Head of caudate nucleus (tissue), 42 donors: ENCODE measurements at regions not wholly inside any gene's neighbourhood (a gene's known extent, or its start where the extent isn't known, plus 50 kb on each side); places are given as distances from the start of the nearest gene placed in this dataset.
A peak's percentile ranks its signal among the peaks of the same experiment; 100 is the strongest.
"Not testable (repeated sequence)": the region's sequence is repeated elsewhere in the genome, so short reads cannot be mapped to it uniquely, and the experiment has no call there.

ENCODE experiments used
- DNase-seq, 42 donors: peaks; one replicate each; pipeline versions ENCODE4 v3.0.0 to v3.0.0-alpha.2; 2020 to 2021; ENCODE audit warnings: mixed read lengths in 7 of 42
- intact Hi-C: fragments of 100-400 bp; cut with DNase I; formaldehyde crosslinking; loops from one replicate; pipeline ENCODE4 v1.15.0; 2022

DNA sequence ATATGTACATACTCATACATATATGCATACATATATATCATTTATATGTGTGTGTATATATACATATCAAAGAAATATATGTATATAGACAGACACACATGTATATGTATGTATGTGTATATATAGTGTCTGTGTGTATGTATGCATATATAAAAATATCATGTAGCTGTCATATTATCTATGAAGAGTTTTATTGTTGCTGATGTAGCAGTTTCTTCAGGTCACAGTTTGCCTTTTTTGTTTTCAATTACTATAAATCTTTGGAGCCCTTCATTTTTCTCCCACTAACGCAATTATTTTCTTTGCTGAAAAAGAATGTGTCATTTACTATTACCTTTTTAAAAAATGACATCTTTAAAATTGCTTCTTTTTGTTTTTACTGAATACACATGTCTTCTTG lies 904.5 kb downstream of the PLA2G4A start:
- DNase-seq = no peak

DNA sequence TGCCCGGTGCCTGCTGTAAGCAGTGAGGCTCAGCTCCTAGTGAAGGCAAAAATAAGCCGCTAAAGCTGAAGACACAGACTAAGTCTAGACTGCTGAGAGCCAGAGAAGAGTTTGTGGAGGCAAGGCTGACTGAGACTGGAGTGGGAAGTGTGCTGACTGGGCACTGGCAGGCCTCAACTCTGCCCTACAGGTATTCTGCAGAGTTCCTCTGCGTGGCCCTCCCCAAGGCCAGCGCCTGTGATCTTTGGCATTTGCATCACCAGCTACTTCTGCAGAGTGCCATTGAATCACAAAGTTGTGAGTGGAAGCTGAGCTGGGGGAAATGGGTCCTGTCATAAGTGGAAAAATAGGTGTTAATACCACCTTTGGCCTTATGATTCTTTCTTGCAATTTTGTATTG lies 905.7 kb downstream of the PLA2G4A start:
- no peak for DNase-seq
- intact Hi-C loops = no loop called here

More for the DNA sequence above, 904.5 kb downstream of the PLA2G4A start:
- intact Hi-C loops = no loop called here

DNA sequence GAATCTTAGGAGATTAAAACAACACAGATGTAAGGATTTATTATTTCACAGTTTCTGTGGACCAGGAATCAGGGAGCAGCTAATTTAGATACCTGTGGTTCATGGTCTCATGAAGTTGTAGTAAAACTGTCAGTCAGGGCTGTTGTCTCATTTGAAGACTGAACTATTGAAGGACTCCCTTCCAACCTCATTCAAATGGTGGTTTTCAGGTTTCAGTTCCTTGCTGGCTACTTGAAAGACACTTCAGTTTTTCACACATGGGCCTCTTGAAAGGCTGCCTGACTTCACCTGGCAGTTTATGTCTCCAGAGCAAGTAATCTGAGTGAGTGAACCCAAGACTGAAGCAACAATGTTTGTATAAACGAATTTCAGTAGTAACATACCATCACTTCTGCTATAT lies 915.9 kb downstream of the PLA2G4A start:
- intact Hi-C loops = no loop called here
- no peak for DNase-seq

DNA sequence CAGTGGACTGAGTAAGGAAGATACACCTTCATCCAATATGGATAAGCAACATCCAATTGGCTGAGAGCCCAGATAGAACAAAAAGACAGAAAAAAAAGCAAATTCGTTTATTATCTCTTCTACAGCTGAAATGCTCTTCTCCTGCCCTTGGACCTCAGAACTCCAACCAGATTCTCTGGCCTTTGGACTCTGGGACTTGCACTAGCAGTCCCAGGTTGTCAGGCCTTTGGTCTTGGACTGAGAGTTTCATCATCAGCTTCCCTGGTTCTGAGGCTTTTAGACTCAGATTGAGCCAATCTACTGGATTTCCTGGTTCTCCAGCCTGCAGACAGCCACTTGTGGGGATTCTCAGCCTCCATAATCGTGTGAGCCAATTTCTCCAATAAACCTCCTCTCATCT lies 926.8 kb downstream of the PLA2G4A start:
- intact Hi-C loops = no loop called here

DNA sequence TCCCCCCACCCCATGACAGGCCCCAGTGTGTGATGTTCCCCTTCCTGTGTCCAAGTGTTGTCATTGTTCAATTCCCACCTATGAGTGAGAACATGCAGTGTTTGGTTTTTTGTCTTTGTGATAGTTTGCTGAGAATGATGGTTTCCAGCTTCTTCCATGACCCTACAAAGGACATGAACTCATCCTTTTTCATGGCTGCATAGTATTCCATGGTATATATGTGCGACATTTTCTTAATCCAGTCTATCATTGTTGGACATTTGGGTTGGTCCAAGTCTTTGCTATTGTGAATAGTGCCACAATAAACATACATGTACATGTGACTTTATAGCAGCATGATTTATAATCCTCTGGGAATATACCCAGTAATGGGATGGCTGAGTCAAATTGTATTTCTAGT lies 927.9 kb downstream of the PLA2G4A start:
- DNase-seq, intact Hi-C loops: not testable (repeated sequence)

More for the DNA sequence above, 926.8 kb downstream of the PLA2G4A start:
- DNase-seq = no peak

DNA sequence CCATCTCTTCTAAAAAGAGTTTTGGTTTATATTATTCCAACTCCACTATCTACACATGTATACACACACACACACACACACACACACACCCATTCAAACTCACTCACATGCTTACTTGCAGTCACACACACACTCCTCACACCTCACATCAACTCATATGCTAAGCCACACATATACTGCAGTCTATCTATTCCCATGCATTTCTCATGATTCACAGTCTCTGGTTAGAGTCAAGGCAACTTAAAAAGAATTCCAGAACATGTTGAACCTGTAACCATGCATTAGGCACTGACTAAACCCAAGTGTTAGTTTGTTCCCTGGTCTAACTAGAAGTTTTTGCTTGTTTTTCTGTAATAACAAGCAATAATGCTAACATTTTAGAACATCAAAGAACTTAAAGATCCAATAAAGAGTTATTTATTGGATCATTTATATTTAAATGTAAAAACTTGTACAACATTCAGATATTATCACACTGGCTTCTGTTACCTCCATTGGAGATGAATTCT lies 931.1 kb downstream of the PLA2G4A start:
- no peak for DNase-seq

DNA sequence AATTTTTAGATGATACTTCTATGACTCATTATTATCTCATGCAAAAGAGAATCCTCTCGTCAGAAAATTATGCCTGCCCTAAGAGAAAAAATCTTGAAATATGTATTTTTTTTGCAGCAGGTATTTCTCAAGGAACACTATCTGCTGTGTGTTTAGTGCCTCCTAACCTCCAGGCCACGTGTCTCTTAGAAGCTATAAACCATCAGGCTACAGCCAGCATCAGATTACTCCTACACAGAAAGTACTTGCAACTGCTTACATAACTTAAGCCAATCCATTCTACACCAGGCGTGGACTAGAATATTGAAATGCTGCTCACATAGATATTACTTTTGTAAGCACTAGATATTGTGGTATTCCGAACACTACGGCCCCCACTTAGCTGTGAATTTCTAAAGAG lies 933.4 kb downstream of the PLA2G4A start:
- DNase-seq = peak in 1 of 42 donors; percentile 7
- intact Hi-C loops = no loop called here

More for the DNA sequence above, 931.1 kb downstream of the PLA2G4A start:
- intact Hi-C loops = no loop called here

DNA sequence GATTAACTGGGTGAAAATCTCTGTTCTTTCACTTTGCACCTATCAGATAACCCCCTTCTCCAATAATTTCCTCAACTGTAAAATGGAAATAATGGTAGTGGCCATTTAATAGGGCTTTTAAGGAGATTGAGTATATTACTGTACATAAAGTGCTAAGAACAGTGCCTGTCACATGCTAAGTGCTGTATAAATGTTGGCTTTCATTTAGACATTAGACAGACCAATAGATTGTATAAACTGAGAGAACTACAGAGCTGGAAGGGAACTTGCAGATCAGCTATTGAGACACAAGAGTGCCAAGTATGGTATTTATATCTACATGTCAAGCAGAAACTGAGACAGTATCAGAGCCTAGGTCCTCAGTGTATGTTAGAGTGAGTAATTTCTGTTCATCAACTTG lies 934.7 kb downstream of the PLA2G4A start:
- intact Hi-C loops = no loop called here
- no peak for DNase-seq

DNA sequence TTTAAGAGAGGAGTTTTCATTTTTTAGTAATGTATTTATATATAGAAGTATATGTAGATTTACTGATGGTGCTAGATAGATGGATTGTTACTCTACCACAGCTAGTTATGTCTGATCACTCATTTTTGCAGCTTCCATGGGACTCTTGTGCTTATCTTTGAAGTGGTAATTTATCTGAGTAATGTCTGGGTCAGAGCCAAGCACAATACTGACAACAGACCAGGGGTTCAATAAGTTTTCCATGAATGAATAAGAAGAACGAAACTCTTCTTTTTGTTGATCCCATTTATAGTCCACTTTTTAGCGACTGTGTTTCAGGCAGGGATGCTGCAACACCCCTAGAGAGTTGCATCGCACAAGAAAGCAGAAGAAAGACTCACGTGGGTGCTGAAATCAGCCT lies 935.2 kb downstream of the PLA2G4A start:
- intact Hi-C loops = no loop called here
- DNase-seq = no peak

DNA sequence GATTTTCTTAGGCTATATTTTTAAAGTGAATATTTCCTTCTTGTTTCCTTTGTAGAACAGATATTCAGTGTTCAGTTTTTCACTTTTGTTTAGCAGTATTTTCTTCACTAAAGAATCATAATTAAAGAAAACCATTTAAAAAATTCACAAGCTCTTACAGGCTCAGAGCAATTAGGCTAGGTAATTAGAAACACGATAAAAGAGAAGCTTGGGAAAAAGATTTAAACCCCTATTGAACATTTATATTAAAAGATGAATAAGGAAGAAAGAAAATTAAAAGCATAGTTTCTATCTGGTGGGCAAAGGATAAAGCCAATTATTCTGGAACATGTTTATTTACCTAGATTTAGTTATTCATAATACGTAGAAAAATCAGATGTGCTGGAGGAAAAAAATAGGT lies 942.6 kb downstream of the PLA2G4A start:
- DNase-seq = no peak
- intact Hi-C loops = no loop called here

DNA sequence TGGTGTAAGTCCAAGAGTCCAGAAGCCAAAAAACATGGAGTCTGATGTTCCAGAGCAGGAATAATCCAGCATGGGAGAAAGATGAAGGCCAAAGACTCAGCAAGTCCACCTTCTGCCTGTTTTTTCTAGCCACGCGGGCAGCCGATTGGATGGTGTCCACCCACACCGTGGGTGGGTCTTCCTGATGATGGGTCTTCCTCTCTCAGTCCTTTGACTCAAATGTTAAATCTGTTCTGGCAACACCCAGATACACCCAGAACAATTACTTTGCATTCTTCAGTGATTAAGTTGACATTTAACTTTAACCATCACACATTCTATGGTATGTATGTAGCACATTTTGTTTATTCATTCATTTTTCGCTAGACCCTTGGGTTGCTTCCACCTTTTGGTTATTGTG lies 944.4 kb downstream of the PLA2G4A start:
- DNase-seq = no peak
- intact Hi-C loops = no loop called here

DNA sequence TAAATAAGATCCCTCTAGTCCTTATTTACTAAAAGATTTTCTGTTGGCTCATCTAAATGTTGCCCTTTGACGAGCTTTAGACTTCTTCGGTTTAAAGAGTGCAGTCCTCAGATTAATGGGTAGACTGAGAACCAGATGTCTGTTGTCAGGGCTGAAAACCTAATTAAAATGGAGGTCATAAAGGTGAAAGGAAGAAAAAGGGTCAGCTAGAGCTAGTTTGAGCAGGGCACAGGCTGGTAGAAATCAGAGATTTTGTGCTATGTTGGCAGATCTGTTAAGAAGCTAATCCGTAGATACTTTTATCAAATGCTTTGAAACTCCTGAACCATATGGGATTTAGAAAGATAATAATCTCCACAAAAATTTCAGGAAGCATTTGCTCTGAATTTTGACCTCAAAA lies 959.0 kb downstream of the PLA2G4A start:
- intact Hi-C loops = no loop called here
- DNase-seq = no peak

DNA sequence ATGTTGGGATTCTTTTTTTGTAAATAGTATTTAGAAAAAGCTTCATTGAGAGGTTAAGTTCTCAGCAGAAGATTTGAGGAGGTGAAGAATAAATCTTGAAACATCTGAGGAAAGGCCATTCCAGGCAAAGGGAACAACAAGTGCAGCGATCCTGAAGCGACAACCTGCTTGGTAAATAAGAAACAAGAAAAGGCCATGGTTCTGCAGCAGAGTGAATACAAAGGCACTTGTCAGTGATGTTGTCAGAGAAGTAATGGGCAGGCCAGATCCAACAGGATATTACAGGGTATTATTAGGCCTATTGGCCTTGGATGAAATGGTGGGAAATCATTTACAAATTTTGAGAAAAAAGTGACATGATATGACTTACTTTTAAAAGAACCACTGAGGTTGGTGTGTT lies 960.0 kb downstream of the PLA2G4A start:
- DNase-seq = no peak
- intact Hi-C loops = no loop called here

DNA sequence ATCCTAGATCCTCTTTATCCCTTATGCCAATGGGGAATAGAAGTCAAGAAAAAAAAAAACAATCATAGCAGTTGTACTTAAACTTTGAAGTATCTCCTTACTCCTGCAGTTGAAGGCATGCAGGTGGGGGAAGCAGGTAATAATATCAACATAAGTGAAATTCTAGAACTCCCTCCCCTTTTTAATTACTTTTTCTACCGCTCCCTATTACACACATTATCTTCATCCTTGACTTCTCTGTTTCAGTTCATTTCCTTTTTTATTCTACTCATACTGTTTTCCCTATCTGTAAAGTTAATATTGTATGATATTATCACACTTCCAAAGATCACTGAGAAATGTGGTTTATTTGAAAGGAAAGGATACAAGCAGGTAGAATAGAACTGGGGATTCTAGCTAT lies 962.0 kb downstream of the PLA2G4A start:
- DNase-seq = no peak
- intact Hi-C loops = no loop called here

DNA sequence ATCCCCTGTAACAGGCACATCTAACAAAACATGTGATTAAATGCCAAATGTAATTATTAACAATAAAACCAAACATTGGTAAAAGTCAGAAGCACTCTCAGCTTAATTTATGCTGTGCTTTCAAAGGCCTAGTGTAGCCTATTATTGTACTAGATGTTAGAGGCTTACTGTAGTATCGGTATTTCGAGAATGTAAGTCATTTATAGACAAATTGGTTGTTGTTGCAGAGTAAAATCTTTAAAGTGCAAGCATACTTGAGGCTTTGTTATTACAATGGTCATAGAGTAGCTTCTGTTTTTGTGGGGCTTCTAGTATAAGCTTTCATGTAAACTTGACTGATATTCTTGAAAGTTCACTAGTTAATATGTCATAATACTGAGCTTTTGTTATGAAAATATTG lies 965.8 kb downstream of the PLA2G4A start:
- intact Hi-C loops = no loop called here
- DNase-seq = no peak

DNA sequence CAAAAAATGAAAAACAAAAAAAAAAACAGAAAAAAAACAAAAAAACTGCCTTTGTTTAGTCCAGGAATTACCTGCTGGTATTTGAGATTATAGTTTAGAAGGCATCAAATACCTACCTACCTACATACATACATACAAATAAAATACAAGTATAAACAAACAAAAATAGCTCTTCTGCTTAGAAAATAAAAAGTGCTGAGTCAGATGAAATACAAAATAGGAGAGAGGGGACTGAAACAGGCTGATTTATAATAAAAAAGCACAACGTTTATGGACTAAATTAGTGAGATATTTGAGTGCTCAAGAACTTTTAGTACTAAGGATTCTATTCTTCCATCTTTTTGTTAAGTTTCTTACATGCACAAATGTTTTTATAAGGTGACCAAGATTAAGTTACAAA lies 980.8 kb downstream of the PLA2G4A start:
- no peak for DNase-seq
- intact Hi-C loops = no loop called here

DNA sequence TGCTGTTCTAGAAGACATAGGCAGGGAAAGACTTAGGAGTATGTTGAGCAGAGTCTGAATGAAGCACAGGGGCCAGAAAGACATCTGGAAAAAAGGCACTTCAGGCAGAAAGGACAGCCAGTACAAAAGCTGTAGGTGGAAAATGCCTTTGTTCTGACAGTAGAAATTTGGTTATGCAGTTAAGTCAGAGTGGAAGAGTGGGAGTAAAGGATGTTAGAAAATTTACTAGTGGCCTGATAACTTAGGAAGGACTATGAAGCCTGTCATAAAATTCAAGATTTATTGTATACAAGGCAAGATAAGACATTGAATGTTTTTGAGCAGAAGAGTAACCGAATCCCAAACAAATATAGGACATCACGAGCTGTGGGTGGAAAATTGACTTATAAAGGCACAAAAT lies 987.9 kb downstream of the PLA2G4A start:
- intact Hi-C loops = no loop called here
- DNase-seq = no peak

DNA sequence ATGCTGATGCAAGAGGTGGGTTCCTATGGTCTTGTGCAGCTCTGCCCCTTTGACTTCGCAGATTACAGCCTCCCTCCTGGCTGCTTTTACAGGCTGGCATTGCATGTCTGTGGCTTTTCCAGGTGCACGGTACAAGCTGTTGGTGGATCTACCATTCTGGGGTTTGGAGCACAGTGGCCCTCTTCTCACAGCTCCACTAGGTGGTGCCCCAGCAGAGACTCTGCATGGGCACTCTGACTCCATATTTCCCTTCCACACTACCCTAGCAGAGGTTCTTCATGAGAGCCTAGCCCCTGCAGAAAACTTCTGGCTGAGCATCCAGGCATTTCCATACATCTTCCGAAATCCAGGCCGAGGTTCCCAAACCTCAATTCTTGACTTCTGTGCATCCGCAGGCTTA lies 989.0 kb downstream of the PLA2G4A start:
- intact Hi-C loops = no loop called here
- DNase-seq = no peak

DNA sequence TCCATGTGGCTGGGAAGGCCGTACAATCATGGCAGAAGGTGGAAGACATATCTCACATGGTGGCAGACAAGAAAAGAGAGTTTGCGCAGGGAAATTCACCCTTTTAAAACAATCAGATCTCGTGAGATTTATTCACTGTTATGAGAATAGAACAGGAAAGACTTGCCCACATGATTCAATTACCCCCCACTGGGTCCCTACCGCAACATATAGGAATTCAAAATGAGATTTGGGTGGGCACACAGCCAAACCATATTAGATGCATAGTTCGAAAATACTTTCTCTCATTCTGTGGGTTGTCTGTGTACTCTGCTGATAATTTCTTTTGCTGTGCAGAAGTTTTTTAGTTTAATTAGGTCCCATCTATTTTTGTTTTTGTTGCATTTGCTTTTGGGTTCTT lies 990.3 kb downstream of the PLA2G4A start:
- DNase-seq = no peak
- intact Hi-C loops = no loop called here

DNA sequence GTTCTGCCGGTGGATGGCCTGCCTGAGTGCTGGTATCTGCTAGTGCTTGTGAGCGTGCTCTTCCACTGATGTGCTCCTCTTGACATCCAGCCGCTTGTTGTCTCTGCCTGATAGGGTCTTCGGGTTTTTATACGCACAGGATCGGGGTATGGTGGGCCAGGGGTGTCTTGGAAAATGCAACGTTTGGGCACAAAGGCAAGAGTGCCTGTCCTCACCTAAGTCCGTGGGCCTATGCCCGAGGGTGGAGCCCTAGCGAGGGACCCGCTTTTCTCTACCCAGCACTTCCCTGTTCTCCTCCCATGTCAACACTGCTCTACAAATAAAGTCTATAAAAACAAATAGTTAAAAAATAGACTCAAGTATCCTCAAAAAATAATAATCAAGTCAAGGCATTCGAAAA lies 1007.8 kb downstream of the PLA2G4A start:
- intact Hi-C loops = no loop called here

DNA sequence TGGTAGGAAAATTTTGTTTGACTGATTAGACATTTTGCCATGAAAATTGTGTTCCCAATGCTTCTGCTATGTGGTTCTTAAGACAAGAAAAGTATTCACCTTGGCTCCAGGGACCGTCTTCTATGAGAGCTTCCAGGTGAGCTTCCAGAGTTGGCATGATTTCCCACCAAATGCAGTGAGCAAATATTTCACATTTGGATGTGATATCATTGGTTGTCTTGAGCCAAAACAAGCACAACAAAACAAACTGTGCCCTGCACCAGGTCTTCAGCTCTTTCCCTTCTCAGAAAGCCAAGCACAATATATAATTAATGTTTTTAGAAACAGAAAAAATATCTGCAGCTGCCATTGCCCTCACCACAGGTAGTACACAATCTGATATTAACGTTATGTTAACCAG lies 1009.0 kb downstream of the PLA2G4A start:
- DNase-seq = no peak
- intact Hi-C loops = no loop called here

More for the DNA sequence above, 1007.8 kb downstream of the PLA2G4A start:
- no peak for DNase-seq
